ELR (cell line): ENCODE measurements at regions not wholly inside any gene's neighbourhood (a gene's known extent, or its start where the extent isn't known, plus 50 kb on each side); places are given as distances from the start of the nearest gene placed in this dataset.
"Not testable (repeated sequence)": the region's sequence is repeated elsewhere in the genome, so short reads cannot be mapped to it uniquely, and the experiment has no call there.

Source experiments
- DNase-seq: peaks from one replicate; pipeline ENCODE4 v3.0.0-alpha.2; 2015; ENCODE audit warnings: low read depth

- DNase-seq: peak; percentile 2
Observed at GRCh38 chrX:40244980-40245379, 147.2 kb upstream of the BCOR start.

GRCh38 chrX:40243755-40244515 is 146.2 kb upstream of the BCOR start:
- DNase-seq: no peak

DNA sequence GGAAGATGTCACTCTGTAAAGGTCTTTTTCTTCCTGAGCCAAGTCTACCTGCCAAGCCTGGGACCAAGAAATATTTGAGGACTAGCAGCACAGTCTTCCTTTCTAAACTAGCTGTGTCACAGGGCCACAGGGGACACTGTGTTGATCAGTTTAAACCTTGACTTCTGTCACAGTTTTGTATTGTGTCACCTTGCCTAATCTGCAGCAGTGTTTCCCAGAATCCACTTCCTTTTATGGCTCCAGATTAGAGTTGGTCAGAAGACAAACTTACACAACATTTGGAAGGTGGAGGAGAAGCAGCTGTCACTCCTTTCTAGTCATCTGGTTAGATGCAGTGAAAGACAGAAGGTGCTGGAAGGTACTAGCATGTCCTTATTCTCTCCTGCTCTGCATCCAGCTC is 143.1 kb upstream of the BCOR start:
- no peak for DNase-seq

DNA sequence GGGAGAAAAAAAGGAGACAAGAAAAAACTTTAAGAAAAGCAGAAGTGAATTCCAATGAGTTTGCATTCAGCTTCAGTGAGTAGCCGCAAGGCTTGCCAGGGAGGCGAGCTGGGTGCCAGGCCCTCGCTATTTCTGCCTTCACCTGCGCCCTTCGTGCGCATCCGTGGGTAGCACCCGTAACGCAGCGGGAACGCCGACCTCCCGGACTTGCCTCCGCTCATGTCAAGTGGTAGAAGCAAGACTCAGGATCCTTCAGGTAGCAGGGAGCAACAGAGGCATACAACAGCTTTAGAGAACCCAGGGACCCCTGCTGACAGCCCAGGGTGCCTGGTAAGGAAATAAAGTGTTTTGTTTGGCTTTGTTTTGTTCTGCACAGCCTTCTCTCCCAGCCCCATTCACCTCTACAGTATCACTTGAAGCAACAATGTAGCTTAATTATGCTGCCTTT is 140.0 kb upstream of the BCOR start:
- DNase-seq: no peak

DNA sequence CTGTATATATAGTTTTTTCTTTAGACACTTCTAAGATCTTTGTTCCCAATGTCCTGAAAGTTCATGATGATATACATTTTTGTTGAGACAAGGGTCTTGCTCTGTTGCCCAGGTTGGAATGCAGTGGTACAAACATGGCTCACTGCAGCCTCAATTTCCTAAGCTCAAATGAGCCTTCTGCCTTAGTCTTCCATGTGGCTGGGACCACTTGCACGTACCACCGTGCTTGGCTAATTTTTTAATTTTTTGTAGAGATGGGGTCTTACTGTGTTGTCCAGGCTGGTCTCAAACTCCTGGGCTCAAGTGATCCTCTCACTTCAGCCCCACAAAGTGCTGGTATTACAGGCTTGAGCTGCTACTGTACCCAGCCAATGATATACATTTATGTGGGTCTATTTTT is 132.9 kb upstream of the BCOR start:
- no peak for DNase-seq

DNA sequence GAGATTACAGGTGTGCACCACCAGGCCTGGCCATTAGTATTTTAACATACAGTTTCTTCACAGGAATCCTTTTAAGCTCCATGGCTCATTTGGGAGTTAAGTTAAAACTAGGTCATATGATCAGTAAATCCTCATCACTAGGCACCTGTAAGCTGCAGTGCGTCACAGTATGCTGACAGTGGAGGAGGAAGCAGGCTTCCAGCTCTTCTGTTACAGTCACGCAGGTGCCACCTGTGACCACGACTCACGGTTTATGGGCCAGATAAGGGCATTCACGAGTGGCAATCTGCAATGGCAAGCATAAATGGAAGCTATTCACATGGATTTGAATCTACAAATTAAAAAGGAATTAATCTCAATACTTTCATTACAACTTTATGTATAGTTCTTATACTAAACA is 129.4 kb upstream of the BCOR start:
- no peak for DNase-seq

GRCh38 chrX:40224658-40225057 is 126.9 kb upstream of the BCOR start:
- no peak for DNase-seq

DNA sequence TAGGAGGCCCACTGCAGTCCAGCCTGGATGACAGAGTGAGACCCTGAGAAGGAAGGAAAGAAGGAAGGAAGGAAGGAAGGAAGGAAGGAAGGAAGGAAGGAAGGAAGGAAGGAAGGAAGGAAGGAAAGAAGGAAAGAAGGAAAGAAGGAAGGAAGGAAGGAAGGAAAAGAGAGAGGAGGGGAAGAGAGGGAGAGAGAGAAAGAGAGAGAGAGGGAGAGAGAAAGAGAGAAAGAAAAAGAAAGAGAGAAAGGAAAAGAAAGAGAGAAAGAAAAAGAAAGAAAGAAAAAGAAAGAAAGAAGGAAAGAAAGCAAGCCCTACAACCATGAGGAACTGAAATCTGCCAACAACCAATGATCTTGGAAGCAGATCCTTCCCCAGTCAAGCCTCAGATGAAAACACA is 124.9 kb upstream of the BCOR start:
- not testable (repeated sequence) for DNase-seq

DNA sequence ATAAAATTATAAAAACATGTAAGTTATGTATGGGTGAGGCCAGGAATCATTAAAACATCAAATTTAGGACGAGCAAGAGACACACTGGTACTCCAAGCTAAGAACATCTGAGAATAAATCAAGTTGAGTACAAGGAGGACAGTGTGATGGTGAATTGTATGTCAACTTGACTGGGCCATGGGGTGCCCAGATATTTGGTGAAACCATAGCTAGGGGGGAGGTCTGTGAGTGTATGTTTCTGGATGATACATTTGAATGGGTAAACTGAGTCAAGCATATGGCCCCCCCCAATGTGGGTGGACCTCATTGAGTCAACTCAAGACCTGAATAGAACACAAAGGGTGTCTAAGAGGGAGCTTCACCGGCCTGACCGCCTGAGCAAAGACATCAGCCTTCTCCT is 115.3 kb upstream of the BCOR start:
- DNase-seq: no peak

GRCh38 chrX:40209951-40210617 is 112.3 kb upstream of the BCOR start:
- DNase-seq: peak; percentile 69

- peak; percentile 63 for DNase-seq
Observed at GRCh38 chrX:40207626-40208025, 109.9 kb upstream of the BCOR start.

GRCh38 chrX:40205471-40205870 is 107.7 kb upstream of the BCOR start:
- DNase-seq: no peak

- DNase-seq: no peak
Observed at GRCh38 chrX:40202456-40202855, 104.7 kb upstream of the BCOR start.

DNA sequence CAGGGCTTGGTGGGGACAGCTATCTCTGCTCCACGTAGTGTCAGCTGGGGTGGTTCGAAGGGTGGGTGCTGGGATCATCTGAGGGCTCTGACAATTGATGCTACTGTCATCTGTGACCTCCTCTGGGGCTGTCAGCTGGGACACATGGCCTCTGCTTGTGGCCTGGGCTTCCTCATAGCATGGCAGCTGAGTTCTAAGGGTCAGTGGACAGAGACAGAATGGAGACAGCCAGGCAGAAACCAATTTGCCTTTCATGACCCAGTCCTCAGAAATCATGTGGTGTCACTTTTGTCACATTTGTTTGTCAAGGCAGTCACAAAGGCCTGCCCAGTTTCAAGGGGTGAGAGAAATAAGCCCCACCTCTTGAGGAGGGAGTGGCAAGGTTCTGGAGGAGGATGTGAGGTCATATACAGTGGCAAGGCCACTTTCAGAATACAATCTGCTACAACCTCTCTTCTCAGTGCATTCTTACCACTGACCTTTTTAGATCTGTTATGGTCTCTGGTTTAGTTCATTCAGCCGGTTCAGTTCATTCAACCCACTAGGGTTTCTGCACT is 103.6 kb upstream of the BCOR start:
- DNase-seq: no peak

GRCh38 chrX:40199704-40200103 is 101.9 kb upstream of the BCOR start:
- peak; percentile 33 for DNase-seq

DNA sequence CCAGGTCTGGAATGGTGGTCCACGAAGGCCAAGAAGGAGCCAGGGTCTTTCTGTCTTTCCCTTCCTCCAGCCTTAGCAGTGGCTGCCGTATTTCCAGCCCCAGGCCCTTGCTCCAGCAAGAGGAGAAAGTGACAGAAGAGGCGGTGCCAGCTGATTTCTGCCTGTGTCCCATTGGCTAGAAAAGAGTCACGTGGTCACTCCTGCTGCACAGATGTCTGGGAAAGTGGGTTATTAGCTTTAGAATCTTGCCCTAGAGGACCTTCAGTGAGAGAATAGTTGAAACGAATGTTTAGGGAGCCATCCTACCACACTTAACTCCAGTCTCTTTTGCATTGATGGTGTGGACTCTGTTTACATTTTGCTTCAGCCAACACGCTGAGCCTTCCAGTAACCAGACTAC is 99.3 kb upstream of the BCOR start:
- no peak for DNase-seq

DNA sequence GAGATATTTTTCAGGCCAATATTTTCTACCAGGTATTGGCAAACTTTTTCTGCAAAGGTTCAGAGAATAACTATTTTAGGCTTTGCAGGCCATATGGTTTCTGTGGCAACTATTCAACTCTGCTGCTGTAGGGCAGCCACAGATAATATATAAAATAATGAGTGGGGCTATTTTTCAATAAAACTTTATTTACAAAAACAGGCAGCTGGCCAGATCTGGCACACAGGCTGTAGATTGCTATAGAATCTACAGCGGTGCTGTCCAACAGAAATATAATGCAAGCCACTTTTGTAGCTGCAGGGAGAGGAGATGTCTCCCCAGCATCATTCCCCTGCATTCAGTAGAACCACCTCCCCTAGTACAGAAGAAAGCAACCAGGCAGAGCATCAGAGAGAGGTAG is 97.6 kb upstream of the BCOR start:
- no peak for DNase-seq

DNA sequence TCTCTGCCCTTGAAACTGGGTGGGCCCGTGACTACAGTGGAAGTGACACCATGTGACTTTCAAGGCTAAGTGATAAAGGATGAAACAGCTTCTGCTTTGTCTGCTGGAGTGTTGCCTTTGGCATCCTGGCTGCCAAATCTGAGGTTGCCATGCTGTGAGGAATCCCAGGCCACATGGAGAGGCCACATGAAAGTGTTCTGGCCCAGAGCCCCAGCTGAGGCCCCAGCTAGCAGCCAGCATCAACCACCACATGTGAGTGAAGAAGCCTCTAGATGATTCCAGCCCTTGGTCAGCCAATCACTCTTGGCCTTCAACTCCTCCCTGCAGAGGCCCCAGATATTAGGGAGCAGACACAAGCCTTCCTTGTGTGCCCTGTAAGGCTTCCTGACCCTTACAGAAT is 94.4 kb upstream of the BCOR start:
- DNase-seq: no peak

DNA sequence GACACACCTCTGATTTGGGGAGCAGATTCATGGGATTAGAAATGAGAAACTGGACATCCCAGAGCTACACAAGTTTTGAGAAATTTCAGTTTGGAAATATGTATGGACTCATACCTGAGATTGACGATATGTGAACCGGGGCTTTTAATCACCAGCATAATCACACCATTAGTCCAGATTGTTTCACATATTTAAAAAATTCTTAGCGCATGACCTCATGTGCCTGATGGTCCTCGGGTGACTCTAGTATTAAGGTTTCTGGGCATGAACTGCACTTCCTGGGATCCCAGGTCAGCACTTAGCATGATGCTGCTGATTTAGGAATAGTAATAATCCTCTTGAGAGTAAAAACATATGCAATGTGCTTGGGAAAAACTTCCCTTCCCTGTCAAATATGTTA is 91.9 kb upstream of the BCOR start:
- DNase-seq: peak; percentile 72

- DNase-seq: peak; percentile 90
Observed at GRCh38 chrX:40188573-40189417, 91.0 kb upstream of the BCOR start.

GRCh38 chrX:40184968-40185367 is 87.2 kb upstream of the BCOR start:
- DNase-seq: no peak

DNA sequence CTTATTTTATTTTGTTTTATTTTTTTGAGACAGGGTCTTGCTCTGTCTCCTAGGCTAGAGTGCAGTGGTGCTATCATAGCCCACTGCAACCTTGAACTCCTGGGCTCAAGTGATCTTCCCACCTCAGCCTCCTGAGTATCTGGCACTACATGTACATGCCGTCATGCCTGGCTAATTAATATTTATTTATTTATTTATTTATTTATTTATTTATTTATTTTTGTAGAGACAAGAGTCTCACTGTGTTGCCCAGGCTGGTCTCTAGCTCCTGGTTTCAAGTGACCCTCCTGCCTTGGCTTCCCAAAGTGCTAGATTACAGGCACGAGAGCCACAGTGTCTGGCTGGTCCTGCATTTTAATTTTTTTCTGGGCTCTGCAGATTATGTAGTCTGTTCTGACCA is 84.9 kb upstream of the BCOR start:
- no peak for DNase-seq

- DNase-seq: no peak
Observed at GRCh38 chrX:40182095-40182494, 84.3 kb upstream of the BCOR start.
